AG04449 (cell line): ENCODE measurements at regions not wholly inside any gene's neighbourhood (a gene's known extent, or its start where the extent isn't known, plus 50 kb on each side); places are given as distances from the start of the nearest gene placed in this dataset.

Experiments
- CTCF ChIA-PET: fragments of 350-600 bp; formaldehyde crosslinking; extraction: SDS; loops from one replicate; lab custom pipeline; 2021; ENCODE audit warnings: antibody characterized with exemption; lab: Yijun Ruan, JAX
- POLR2A ChIA-PET: fragments of 400-600, 350-600 bp; formaldehyde crosslinking; extraction: SDS; loops from one replicate; lab custom pipeline; 2020; ENCODE audit warnings: antibody characterized with exemption, inconsistent platforms; lab: Yijun Ruan, JAX
- DNase-seq: peaks from one replicate; pipeline ENCODE4 v3.0.0-alpha.2; 2010; ENCODE audit warnings: low read depth, low spot score
- H3K4me3 ChIP-seq: 2 replicates; pipeline ENCODE4 v1.5.1; 2011; ENCODE audit warnings: low read depth, mild to moderate bottlenecking, control low read depth, low read length
- CTCF ChIP-seq: IDR thresholded peaks from one replicate; pipeline ENCODE4 v1.5.1; 2011; ENCODE audit warnings: mild to moderate bottlenecking, moderate library complexity, low read length, control low read depth, inconsistent platforms; ENCODE audit not compliant: insufficient read depth; ENCODE audit errors: missing control alignments

- ChIA-PET POLR2A (no interaction called here), CTCF (no interaction called here)
- TF ChIP-seq CTCF: no peak
- DNase-seq: peak; percentile 12
- H3K4me3 ChIP-seq: no peak overlapping the region
Observed at GRCh38 chr11:69398529-69399492, 82.7 kb upstream of the LINC01488 start.

- POLR2A ChIA-PET: no interaction called here
- CTCF ChIA-PET: no interaction called here
- H3K4me3 ChIP-seq: no peak overlapping the region
- DNase-seq: no peak
- TF ChIP-seq CTCF: no peak
Observed at GRCh38 chr11:69400140-69400539, 81.3 kb upstream of the LINC01488 start.

GRCh38 chr11:69400771-69401590 lies 80.5 kb upstream of the LINC01488 start:
- ChIA-PET CTCF (no interaction called here), POLR2A (no interaction called here)
- no peak for DNase-seq
- no peak overlapping the region for H3K4me3 ChIP-seq
- no peak for TF ChIP-seq CTCF

- CTCF ChIA-PET: interaction anchor here (1.7 kb wide), 1 partner anchor 49 kb away, joined by 4 read pairs; no protein-coding TSS in a partner anchor
- TF ChIP-seq CTCF: no peak
- H3K4me3 ChIP-seq: no peak overlapping the region
- no peak for DNase-seq
- POLR2A ChIA-PET: no interaction called here
Observed at GRCh38 chr11:69401715-69402114, 79.7 kb upstream of the LINC01488 start.

GRCh38 chr11:69402251-69402887 lies 79.1 kb upstream of the LINC01488 start:
- TF ChIP-seq CTCF: no peak
- POLR2A ChIA-PET: no interaction called here
- CTCF ChIA-PET: interaction anchor here (1.7 to 1.9 kb wide), 2 partner anchors 49 to 271 kb away, joined by 4 to 6 read pairs; no protein-coding TSS in a partner anchor
- DNase-seq: no peak
- H3K4me3 ChIP-seq: no peak overlapping the region
